ENCODE measurements at regions not wholly inside any gene's neighbourhood (a gene's known extent, or its start where the extent isn't known, plus 50 kb on each side); places are given as distances from the start of the nearest gene placed in this dataset.
"Not testable (repeated sequence)": the region's sequence is repeated elsewhere in the genome, so short reads cannot be mapped to it uniquely, and the experiment has no call there.

DNA sequence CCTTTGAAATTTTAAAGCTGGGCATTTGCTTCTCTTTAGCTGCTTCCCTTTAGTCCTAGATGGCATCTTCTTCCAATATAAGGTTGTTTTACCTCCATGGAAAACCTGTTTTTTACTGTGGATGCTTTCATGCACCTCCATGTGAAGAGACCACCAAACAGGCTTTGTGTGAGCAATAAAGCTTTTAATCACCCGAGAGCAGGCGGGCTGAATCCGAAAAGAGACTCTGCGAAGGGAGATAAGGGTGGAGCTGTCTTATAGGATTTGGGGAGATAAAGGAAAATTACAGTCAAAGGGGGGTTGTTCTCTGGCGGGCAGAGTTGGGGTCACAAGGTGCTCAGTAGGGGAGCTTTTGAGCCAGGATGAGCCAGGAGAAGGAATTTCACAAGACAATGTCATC, 1049.8 kb downstream of the PLOD2 start:
- not testable (repeated sequence) for TF ChIP-seq POLR2A, TAF1, SPI1, POLR2AphosphoS5 (IDR thresholded peaks at IDR 0.05; ENCODE audit: low read depth, low read length)

All from GM12891 (cell line).